HG03520 (cell line): ENCODE measurements at regions not wholly inside any gene's neighbourhood (a gene's known extent, or its start where the extent isn't known, plus 50 kb on each side); places are given as distances from the start of the nearest gene placed in this dataset.

Experiments used
- ATAC-seq: cut with Tn5 transposase; IDR thresholded peaks from one replicate; pipeline ENCODE4 v1.9.1; 2021; ENCODE audit warnings: mild to moderate bottlenecking, moderate library complexity; ENCODE audit not compliant: unreplicated experiment

GRCh38 chr11:43602670-43603069 lies 77.9 kb upstream of the HSD17B12 start:
- no peak for ATAC-seq

GRCh38 chr11:43614214-43614613 lies 66.3 kb upstream of the HSD17B12 start:
- ATAC-seq: no peak

- no peak for ATAC-seq
Observed at GRCh38 chr11:43619863-43620505, 60.6 kb upstream of the HSD17B12 start.

- ATAC-seq: no peak
Observed at GRCh38 chr11:43626798-43627197, 53.7 kb upstream of the HSD17B12 start.
